ENCODE measurements at regions not wholly inside any gene's neighbourhood (a gene's known extent, or its start where the extent isn't known, plus 50 kb on each side); places are given as distances from the start of the nearest gene placed in this dataset.

GRCh38 chr13:87334176-87334575 lies 337.0 kb upstream of the SLITRK5 start:
- no peak for TF ChIP-seq TAF1 (IDR thresholded peaks at IDR 0.05; ENCODE audit: low read depth)
- TF ChIP-seq EP300 (IDR thresholded peaks at IDR 0.05; ENCODE audit: borderline replicate concordance): no peak
- no peak for TF ChIP-seq REST (IDR thresholded peaks at IDR 0.05; ENCODE audit: low read depth)
- TF ChIP-seq CEBPB (IDR thresholded peaks at IDR 0.05): no peak
- TF ChIP-seq MAX (IDR thresholded peaks at IDR 0.05): no peak
- no peak for TF ChIP-seq EGR1 (IDR thresholded peaks at IDR 0.05)
- TF ChIP-seq ZBTB7A (IDR thresholded peaks at IDR 0.05; ENCODE audit: low read depth): no peak
- TF ChIP-seq CREB1 (IDR thresholded peaks at IDR 0.05; ENCODE audit: low read depth): no peak
- TF ChIP-seq USF1 (IDR thresholded peaks at IDR 0.05): no peak
- no peak for TF ChIP-seq RAD21 (IDR thresholded peaks at IDR 0.05; ENCODE audit: low read depth)
- TF ChIP-seq NFIC (IDR thresholded peaks at IDR 0.05): no peak
- no peak for TF ChIP-seq TEAD4 (IDR thresholded peaks at IDR 0.05)

Measured in Ishikawa (cell line).